Fibroblast of lung (primary cell): ENCODE measurements at regions not wholly inside any gene's neighbourhood (a gene's known extent, or its start where the extent isn't known, plus 50 kb on each side); places are given as distances from the start of the nearest gene placed in this dataset.

Source experiments
- EZH2 ChIP-seq: IDR thresholded peaks from 2 replicates; pipeline ENCODE4 v1.5.1; 2012; ENCODE audit warnings: low read length, control low read depth, mild to moderate bottlenecking; ENCODE audit errors: missing control alignments
- TF ChIP-seq, protein P1 (sequence below), 2 donors: IDR thresholded peaks in 1 of 2; conservative IDR thresholded peaks in 1 of 2; 1 replicate in 1 of 2; 2 replicates in 1 of 2; pipeline ENCODE4 v1.5.1; 2011 to 2012; ENCODE audit warnings: low read length in 2 of 2, control low read depth in 1 of 2, inconsistent platforms in 1 of 2, low read depth in 1 of 2, mild to moderate bottlenecking in 1 of 2

DNA sequence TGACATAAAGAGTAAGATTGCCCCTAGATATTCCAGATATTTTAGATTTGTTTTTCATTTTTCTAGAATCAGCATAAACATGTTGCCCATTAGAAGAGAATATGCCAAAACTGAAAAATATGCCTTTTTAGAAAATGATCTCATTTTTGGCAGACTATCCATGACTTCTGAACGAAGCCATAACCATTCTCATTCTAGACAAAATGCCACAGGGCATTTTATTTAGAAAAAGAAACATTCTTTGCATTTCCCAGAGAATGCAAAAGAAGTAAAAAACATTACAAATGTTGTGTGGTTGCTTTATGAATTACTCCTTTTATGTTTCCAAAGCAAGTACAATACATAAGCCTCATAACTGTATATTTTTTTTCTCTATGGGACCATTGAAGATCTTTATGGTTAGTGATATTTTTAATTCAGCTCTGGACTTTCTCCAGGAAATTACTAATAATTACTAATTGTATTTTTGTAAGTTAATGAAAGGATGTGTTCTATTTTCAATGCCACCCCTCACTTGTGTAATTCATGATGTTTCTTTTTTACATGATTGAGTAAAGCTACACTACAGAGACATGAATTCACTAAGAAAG is 109.6 kb upstream of the SEM1 start:
- TF ChIP-seq, protein P1, sequence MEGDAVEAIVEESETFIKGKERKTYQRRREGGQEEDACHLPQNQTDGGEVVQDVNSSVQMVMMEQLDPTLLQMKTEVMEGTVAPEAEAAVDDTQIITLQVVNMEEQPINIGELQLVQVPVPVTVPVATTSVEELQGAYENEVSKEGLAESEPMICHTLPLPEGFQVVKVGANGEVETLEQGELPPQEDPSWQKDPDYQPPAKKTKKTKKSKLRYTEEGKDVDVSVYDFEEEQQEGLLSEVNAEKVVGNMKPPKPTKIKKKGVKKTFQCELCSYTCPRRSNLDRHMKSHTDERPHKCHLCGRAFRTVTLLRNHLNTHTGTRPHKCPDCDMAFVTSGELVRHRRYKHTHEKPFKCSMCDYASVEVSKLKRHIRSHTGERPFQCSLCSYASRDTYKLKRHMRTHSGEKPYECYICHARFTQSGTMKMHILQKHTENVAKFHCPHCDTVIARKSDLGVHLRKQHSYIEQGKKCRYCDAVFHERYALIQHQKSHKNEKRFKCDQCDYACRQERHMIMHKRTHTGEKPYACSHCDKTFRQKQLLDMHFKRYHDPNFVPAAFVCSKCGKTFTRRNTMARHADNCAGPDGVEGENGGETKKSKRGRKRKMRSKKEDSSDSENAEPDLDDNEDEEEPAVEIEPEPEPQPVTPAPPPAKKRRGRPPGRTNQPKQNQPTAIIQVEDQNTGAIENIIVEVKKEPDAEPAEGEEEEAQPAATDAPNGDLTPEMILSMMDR (conservative IDR thresholded peaks at IDR 0.05 in 1 of 2, IDR thresholded peaks at IDR 0.05 in 1 of 2; ENCODE audit: low read depth in 1 of 2, low read length in 2 of 2) = no peak
- no peak for TF ChIP-seq EZH2
